ENCODE measurements at regions not wholly inside any gene's neighbourhood (a gene's known extent, or its start where the extent isn't known, plus 50 kb on each side); places are given as distances from the start of the nearest gene placed in this dataset.

GRCh38 chr6:87799651-87800050 lies 97.6 kb upstream of the AKIRIN2 start:
- H3K36me3 ChIP-seq (ENCODE audit: control insufficient read depth in 1 of 2, insufficient read depth in 2 of 2, low read length in 2 of 2) = no peaks in the 10 kb centered on the region
- no peaks in the 10 kb centered on the region for H3K27me3 ChIP-seq (ENCODE audit: low read depth, low read length)
- no peaks in the 10 kb centered on the region for H3K9me3 ChIP-seq (ENCODE audit: control insufficient read depth in 1 of 2, low read length in 2 of 2)
- H3K4me1 ChIP-seq (ENCODE audit: control insufficient read depth in 1 of 2, insufficient read depth in 2 of 2, low read length in 2 of 2) = no peaks in the 10 kb centered on the region
- no peak overlapping the region for H3K27ac ChIP-seq (ENCODE audit: low read length)
- H3K4me3 ChIP-seq (ENCODE audit: low read depth in 1 of 2, low read length in 2 of 2) = no peak overlapping the region

GRCh38 chr6:87798393-87799278 lies 96.6 kb upstream of the AKIRIN2 start:
- no peak overlapping the region for H3K4me3 ChIP-seq (ENCODE audit: low read depth in 1 of 2, low read length in 2 of 2)
- no peaks in the 10 kb centered on the region for H3K27me3 ChIP-seq (ENCODE audit: low read depth, low read length)
- H3K9me3 ChIP-seq (ENCODE audit: control insufficient read depth in 1 of 2, low read length in 2 of 2) = no peaks in the 10 kb centered on the region
- no peak overlapping the region for H3K27ac ChIP-seq (ENCODE audit: low read length)
- no peaks in the 10 kb centered on the region for H3K36me3 ChIP-seq (ENCODE audit: control insufficient read depth in 1 of 2, insufficient read depth in 2 of 2, low read length in 2 of 2)
- H3K4me1 ChIP-seq (ENCODE audit: control insufficient read depth in 1 of 2, insufficient read depth in 2 of 2, low read length in 2 of 2) = no peaks in the 10 kb centered on the region

GRCh38 chr6:87794922-87795885 lies 93.2 kb upstream of the AKIRIN2 start:
- no peak overlapping the region for H3K27ac ChIP-seq (ENCODE audit: low read length)
- H3K27me3 ChIP-seq (ENCODE audit: low read depth, low read length) = no peaks in the 10 kb centered on the region
- H3K9me3 ChIP-seq (ENCODE audit: control insufficient read depth in 1 of 2, low read length in 2 of 2) = no peaks in the 10 kb centered on the region
- H3K36me3 ChIP-seq (ENCODE audit: control insufficient read depth in 1 of 2, insufficient read depth in 2 of 2, low read length in 2 of 2) = no peaks in the 10 kb centered on the region
- no peaks in the 10 kb centered on the region for H3K4me1 ChIP-seq (ENCODE audit: control insufficient read depth in 1 of 2, insufficient read depth in 2 of 2, low read length in 2 of 2)
- no peak overlapping the region for H3K4me3 ChIP-seq (ENCODE audit: low read depth in 1 of 2, low read length in 2 of 2)

- Histone ChIP-seq H3K27ac (ENCODE audit: low read length) (no peak overlapping the region), H3K9me3 (ENCODE audit: control insufficient read depth in 1 of 2, low read length in 2 of 2) (no peaks in the 10 kb centered on the region), H3K36me3 (ENCODE audit: control insufficient read depth in 1 of 2, insufficient read depth in 2 of 2, low read length in 2 of 2) (no peaks in the 10 kb centered on the region), H3K27me3 (ENCODE audit: low read depth, low read length) (no peaks in the 10 kb centered on the region), H3K4me3 (ENCODE audit: low read depth in 1 of 2, low read length in 2 of 2) (no peak overlapping the region), H3K4me1 (ENCODE audit: control insufficient read depth in 1 of 2, insufficient read depth in 2 of 2, low read length in 2 of 2) (no peaks in the 10 kb centered on the region)
Observed at GRCh38 chr6:87793315-87793714, 91.3 kb upstream of the AKIRIN2 start.

GRCh38 chr6:87791982-87792381 lies 89.9 kb upstream of the AKIRIN2 start:
- Histone ChIP-seq H3K36me3 (ENCODE audit: control insufficient read depth in 1 of 2, insufficient read depth in 2 of 2, low read length in 2 of 2) (no peaks in the 10 kb centered on the region), H3K4me1 (ENCODE audit: control insufficient read depth in 1 of 2, insufficient read depth in 2 of 2, low read length in 2 of 2) (no peaks in the 10 kb centered on the region), H3K27me3 (ENCODE audit: low read depth, low read length) (no peaks in the 10 kb centered on the region), H3K9me3 (ENCODE audit: control insufficient read depth in 1 of 2, low read length in 2 of 2) (no peaks in the 10 kb centered on the region), H3K4me3 (ENCODE audit: low read depth in 1 of 2, low read length in 2 of 2) (no peak overlapping the region), H3K27ac (ENCODE audit: low read length) (no peak overlapping the region)

GRCh38 chr6:87791485-87791884 lies 89.5 kb upstream of the AKIRIN2 start:
- no peak overlapping the region for H3K4me3 ChIP-seq (ENCODE audit: low read depth in 1 of 2, low read length in 2 of 2)
- no peaks in the 10 kb centered on the region for H3K9me3 ChIP-seq (ENCODE audit: control insufficient read depth in 1 of 2, low read length in 2 of 2)
- no peaks in the 10 kb centered on the region for H3K36me3 ChIP-seq (ENCODE audit: control insufficient read depth in 1 of 2, insufficient read depth in 2 of 2, low read length in 2 of 2)
- H3K27ac ChIP-seq (ENCODE audit: low read length) = no peak overlapping the region
- no peaks in the 10 kb centered on the region for H3K27me3 ChIP-seq (ENCODE audit: low read depth, low read length)
- no peaks in the 10 kb centered on the region for H3K4me1 ChIP-seq (ENCODE audit: control insufficient read depth in 1 of 2, insufficient read depth in 2 of 2, low read length in 2 of 2)

- Histone ChIP-seq H3K4me3 (ENCODE audit: low read depth in 1 of 2, low read length in 2 of 2) (no peak overlapping the region), H3K4me1 (ENCODE audit: control insufficient read depth in 1 of 2, insufficient read depth in 2 of 2, low read length in 2 of 2) (no peaks in the 10 kb centered on the region), H3K9me3 (ENCODE audit: control insufficient read depth in 1 of 2, low read length in 2 of 2) (no peaks in the 10 kb centered on the region), H3K27me3 (ENCODE audit: low read depth, low read length) (no peaks in the 10 kb centered on the region), H3K36me3 (ENCODE audit: control insufficient read depth in 1 of 2, insufficient read depth in 2 of 2, low read length in 2 of 2) (no peaks in the 10 kb centered on the region), H3K27ac (ENCODE audit: low read length) (no peak overlapping the region)
Observed at GRCh38 chr6:87791029-87791428, 89.0 kb upstream of the AKIRIN2 start.

- no peaks in the 10 kb centered on the region for H3K9me3 ChIP-seq (ENCODE audit: control insufficient read depth in 1 of 2, low read length in 2 of 2)
- no peak overlapping the region for H3K27ac ChIP-seq (ENCODE audit: low read length)
- no peaks in the 10 kb centered on the region for H3K4me1 ChIP-seq (ENCODE audit: control insufficient read depth in 1 of 2, insufficient read depth in 2 of 2, low read length in 2 of 2)
Observed at GRCh38 chr6:87789900-87790290, 87.9 kb upstream of the AKIRIN2 start.

GRCh38 chr6:87789198-87789899 lies 87.3 kb upstream of the AKIRIN2 start:
- Histone ChIP-seq H3K36me3 (ENCODE audit: control insufficient read depth in 1 of 2, insufficient read depth in 2 of 2, low read length in 2 of 2) (no peaks in the 10 kb centered on the region), H3K4me1 (ENCODE audit: control insufficient read depth in 1 of 2, insufficient read depth in 2 of 2, low read length in 2 of 2) (no peaks in the 10 kb centered on the region), H3K27me3 (ENCODE audit: low read depth, low read length) (no peaks in the 10 kb centered on the region), H3K27ac (ENCODE audit: low read length) (no peak overlapping the region), H3K9me3 (ENCODE audit: control insufficient read depth in 1 of 2, low read length in 2 of 2) (no peaks in the 10 kb centered on the region), H3K4me3 (ENCODE audit: low read depth in 1 of 2, low read length in 2 of 2) (no peak overlapping the region)

More at GRCh38 chr6:87789900-87790290, 87.9 kb upstream of the AKIRIN2 start:
- H3K36me3 ChIP-seq (ENCODE audit: control insufficient read depth in 1 of 2, insufficient read depth in 2 of 2, low read length in 2 of 2) = no peaks in the 10 kb centered on the region
- H3K4me3 ChIP-seq (ENCODE audit: low read depth in 1 of 2, low read length in 2 of 2) = no peak overlapping the region
- H3K27me3 ChIP-seq (ENCODE audit: low read depth, low read length) = no peaks in the 10 kb centered on the region

- no peak overlapping the region for H3K27ac ChIP-seq (ENCODE audit: low read length)
- no peaks in the 10 kb centered on the region for H3K27me3 ChIP-seq (ENCODE audit: low read depth, low read length)
- no peaks in the 10 kb centered on the region for H3K4me1 ChIP-seq (ENCODE audit: control insufficient read depth in 1 of 2, insufficient read depth in 2 of 2, low read length in 2 of 2)
- H3K36me3 ChIP-seq (ENCODE audit: control insufficient read depth in 1 of 2, insufficient read depth in 2 of 2, low read length in 2 of 2) = no peaks in the 10 kb centered on the region
- H3K4me3 ChIP-seq (ENCODE audit: low read depth in 1 of 2, low read length in 2 of 2) = no peak overlapping the region
- H3K9me3 ChIP-seq (ENCODE audit: control insufficient read depth in 1 of 2, low read length in 2 of 2) = no peaks in the 10 kb centered on the region
Observed at GRCh38 chr6:87788141-87788540, 86.1 kb upstream of the AKIRIN2 start.
